ENCODE measurements at regions not wholly inside any gene's neighbourhood (a gene's known extent, or its start where the extent isn't known, plus 50 kb on each side); places are given as distances from the start of the nearest gene placed in this dataset.

DNA sequence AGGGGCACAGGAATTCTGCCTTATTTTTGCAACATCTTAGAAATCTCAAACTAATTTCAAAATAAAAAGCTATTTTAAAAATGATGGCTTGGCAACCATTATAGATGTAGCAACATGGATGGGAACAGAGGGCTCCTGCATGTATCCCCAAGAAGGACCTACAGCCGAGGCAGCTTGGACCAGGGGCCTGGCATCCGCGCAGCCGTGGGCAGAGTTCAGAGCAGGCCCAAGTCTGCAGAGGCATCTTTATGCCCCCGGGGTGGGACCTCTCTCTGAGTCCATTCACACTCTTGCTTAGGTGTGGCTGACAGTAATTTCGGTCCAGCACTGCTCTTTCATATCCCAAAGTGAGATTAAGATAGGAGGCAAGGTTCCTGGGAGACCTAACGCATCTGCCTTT lies 425.8 kb upstream of the MYT1L start:
- BruUV-seq (replicated peaks) = no TSS peak

More for the DNA sequence above, 425.8 kb upstream of the MYT1L start:
- Histone ChIP-seq H2AFZ (ENCODE audit: control insufficient read depth, low read depth, low read length) (no peak overlapping the region), H3K4me3 (no peak overlapping the region), H4K20me1 (ENCODE audit: control insufficient read depth, insufficient read depth) (no peaks in the 10 kb centered on the region), H3K27me3 (replicated peaks in 1 of 2; ENCODE audit: control insufficient read depth in 2 of 2, insufficient read depth in 2 of 2, low read length in 1 of 2) (no peaks in the 10 kb centered on the region), H3K79me2 (ENCODE audit: control insufficient read depth, insufficient read depth, low read length) (no peaks in the 10 kb centered on the region), H3K9me3 (replicated peaks; ENCODE audit: control insufficient read depth, insufficient read depth, low read length) (no peaks in the 10 kb centered on the region; the same call in 1 of the 3 replicates), H3K4me1 (ENCODE audit: control insufficient read depth, insufficient read depth, low read length) (0 out of 2 replicates have a peak, but pooled peaks cover 7% of the 10 kb centered on the region), H3K4me2 (ENCODE audit: control insufficient read depth, insufficient read depth) (no peak overlapping the region), H3K9ac (ENCODE audit: control insufficient read depth, insufficient read depth, low read length) (no peak overlapping the region), H3K36me3 (ENCODE audit: control insufficient read depth in 2 of 2, insufficient read depth in 2 of 2, low read length in 1 of 2) (no peaks in the 10 kb centered on the region), H3K27ac (ENCODE audit: control insufficient read depth, insufficient read depth) (no peak overlapping the region)
- 27% methylated on average over 7 of the region's 7 CpGs for WGBS (ENCODE audit: insufficient coverage, insufficient replicate concordance, low lambda C conversion rate, missing lambda C conversion rate)
- POLR2A ChIA-PET = no interaction called here
- intact Hi-C loops (cut with micrococcal nuclease; ENCODE audit: unreplicated experiment) = no loop called here
- TF ChIP-seq, protein P1, sequence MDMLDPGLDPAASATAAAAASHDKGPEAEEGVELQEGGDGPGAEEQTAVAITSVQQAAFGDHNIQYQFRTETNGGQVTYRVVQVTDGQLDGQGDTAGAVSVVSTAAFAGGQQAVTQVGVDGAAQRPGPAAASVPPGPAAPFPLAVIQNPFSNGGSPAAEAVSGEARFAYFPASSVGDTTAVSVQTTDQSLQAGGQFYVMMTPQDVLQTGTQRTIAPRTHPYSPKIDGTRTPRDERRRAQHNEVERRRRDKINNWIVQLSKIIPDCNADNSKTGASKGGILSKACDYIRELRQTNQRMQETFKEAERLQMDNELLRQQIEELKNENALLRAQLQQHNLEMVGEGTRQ (IDR thresholded peaks at IDR 0.05; ENCODE audit: borderline replicate concordance, low read depth, low read length) = no peak
- TF ChIP-seq WRNIP1 (IDR thresholded peaks at IDR 0.05; ENCODE audit: borderline replicate concordance, low read depth, low read length) = no peak
- TF ChIP-seq TCF7 (IDR thresholded peaks at IDR 0.05; ENCODE audit: borderline replicate concordance) = no peak
- no peak for TF ChIP-seq GABPA (IDR thresholded peaks at IDR 0.05; ENCODE audit: low read depth)
- no peak for TF ChIP-seq PRDM15 (CRISPR knock-in tag; IDR thresholded peaks at IDR 0.05)
- no peak for TF ChIP-seq ZNF24 (IDR thresholded peaks at IDR 0.05)
- TF ChIP-seq FOXK2 (IDR thresholded peaks at IDR 0.05) = no peak
- TF ChIP-seq CHD2 (IDR thresholded peaks at IDR 0.05; ENCODE audit: borderline replicate concordance, low read depth, low read length) = no peak
- no peak for TF ChIP-seq MYB (IDR thresholded peaks at IDR 0.05; ENCODE audit: borderline replicate concordance, low read depth, low read length)
- TF ChIP-seq HDGF (IDR thresholded peaks at IDR 0.05) = no peak
- TF ChIP-seq BCL11A (IDR thresholded peaks at IDR 0.05; ENCODE audit: low read depth, low read length) = no peak
- no peak for TF ChIP-seq RB1 (IDR thresholded peaks at IDR 0.05; ENCODE audit: borderline replicate concordance)
- no peak for TF ChIP-seq SIX5 (IDR thresholded peaks at IDR 0.05; ENCODE audit: low read depth, low read length, severe bottlenecking)
- no peak for TF ChIP-seq CHD4 (IDR thresholded peaks at IDR 0.05)
- no peak for TF ChIP-seq E2F4 (IDR thresholded peaks at IDR 0.05; ENCODE audit: low read depth, low read length)
- no peak for TF ChIP-seq SUPT20H (IDR thresholded peaks at IDR 0.05; ENCODE audit: borderline replicate concordance, control insufficient read depth, low read depth, low read length)
- TF ChIP-seq MXI1 (IDR thresholded peaks at IDR 0.05; ENCODE audit: low read depth, low read length) = no peak
- TF ChIP-seq, protein P2, sequence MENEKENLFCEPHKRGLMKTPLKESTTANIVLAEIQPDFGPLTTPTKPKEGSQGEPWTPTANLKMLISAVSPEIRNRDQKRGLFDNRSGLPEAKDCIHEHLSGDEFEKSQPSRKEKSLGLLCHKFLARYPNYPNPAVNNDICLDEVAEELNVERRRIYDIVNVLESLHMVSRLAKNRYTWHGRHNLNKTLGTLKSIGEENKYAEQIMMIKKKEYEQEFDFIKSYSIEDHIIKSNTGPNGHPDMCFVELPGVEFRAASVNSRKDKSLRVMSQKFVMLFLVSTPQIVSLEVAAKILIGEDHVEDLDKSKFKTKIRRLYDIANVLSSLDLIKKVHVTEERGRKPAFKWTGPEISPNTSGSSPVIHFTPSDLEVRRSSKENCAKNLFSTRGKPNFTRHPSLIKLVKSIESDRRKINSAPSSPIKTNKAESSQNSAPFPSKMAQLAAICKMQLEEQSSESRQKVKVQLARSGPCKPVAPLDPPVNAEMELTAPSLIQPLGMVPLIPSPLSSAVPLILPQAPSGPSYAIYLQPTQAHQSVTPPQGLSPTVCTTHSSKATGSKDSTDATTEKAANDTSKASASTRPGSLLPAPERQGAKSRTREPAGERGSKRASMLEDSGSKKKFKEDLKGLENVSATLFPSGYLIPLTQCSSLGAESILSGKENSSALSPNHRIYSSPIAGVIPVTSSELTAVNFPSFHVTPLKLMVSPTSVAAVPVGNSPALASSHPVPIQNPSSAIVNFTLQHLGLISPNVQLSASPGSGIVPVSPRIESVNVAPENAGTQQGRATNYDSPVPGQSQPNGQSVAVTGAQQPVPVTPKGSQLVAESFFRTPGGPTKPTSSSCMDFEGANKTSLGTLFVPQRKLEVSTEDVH (IDR thresholded peaks at IDR 0.05; ENCODE audit: low read depth, partially characterized antibody) = no peak
- TF ChIP-seq LARP7 (IDR thresholded peaks at IDR 0.05) = no peak
- DNase-seq (ENCODE audit: low read depth, low spot score) (no peak), ATAC-seq (no peak), FAIRE-seq (no peak)
- CTCF ChIA-PET = no interaction called here
- SMC1A ChIA-PET (ENCODE audit: uncharacterized antibody, unreplicated experiment) = no interaction called here
- RAD21 ChIA-PET (ENCODE audit: unreplicated experiment) = no interaction called here
- in situ Hi-C loops (cut with MboI) = no loop called here

Data from GM12878 (cell line).